Activated CD4-positive, CD25-positive, alpha-beta regulatory T cell treated with anti-CD3 and anti-CD28 coated beads, Interleukin-2, amount 50 U/mL, for 72 hours (primary cell): ENCODE measurements at regions not wholly inside any gene's neighbourhood (a gene's known extent, or its start where the extent isn't known, plus 50 kb on each side); places are given as distances from the start of the nearest gene placed in this dataset.
"Not testable (repeated sequence)": the region's sequence is repeated elsewhere in the genome, so short reads cannot be mapped to it uniquely, and the experiment has no call there.

ENCODE experiments used
- DNase-seq: peaks from one replicate; pipeline ENCODE4 v3.0.0; 2021

DNA sequence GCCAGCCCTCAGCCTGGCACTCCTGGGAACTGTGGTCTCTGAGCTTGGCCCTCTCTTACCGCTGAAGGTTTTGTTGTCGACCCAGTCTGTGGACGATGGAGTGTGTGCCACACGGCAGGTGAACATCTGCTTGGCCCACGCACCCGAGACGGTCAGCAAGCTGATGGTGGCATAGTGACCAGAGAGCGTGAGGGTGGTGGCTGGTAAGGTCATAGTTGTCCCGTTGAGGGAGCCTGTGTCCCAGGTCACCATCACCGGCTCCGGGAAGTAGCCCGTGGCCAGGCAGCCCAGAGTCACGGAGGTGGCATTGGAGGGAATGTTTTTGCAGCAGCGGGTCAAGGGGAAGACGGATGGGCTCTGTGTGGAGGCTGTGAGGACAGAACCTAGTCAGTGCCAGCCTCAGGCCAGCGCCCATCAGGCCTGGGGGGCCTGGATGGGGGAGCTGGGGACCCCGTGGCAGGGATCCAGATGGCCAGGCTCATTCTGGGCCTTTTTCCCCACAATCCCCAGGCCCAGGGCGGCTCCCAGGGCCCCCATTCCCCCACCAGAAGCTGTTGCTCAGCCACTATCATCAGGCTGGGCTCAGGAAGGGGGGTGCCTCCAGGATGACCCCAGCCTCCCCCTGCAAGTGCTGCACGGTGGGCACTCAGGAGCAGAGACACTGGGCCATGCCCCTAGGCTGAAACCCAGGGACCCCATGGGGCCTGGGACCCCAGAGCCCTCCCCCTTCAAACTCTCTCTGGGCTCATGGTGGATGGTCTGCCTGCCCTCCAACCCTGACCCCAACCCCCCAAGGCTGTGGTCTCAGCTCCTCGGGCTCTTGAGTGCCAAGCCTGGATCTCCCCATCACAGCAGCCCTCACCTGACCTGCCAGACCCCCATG is 75.2 kb downstream of the TMEM121 start:
- DNase-seq = no peak

DNA sequence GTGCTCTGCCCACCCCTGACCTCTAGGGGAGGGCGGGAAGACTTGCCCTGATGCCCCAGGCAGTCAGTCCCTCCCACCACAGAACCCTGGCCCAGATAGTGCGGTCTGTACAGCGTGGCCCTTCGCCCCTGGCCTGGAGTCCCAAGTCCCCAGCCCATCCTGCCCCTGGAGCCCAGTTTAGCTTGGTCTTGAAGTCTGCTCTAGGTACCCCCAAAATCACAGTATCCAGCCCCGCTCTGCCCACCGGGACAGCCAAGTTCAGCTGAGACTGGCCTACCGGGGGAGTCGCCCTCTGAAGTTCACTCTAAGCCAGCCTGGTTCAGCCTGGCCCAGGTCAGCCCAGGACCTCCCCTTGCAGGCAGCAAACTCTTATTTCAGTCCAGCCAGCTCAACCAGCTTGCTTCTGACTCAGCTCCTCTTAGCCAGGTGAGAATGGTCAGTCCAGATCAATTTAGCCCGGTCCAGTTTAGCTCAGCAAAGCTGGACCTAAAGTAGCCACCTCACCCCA is 75.9 kb downstream of the TMEM121 start:
- DNase-seq = no peak

- no peak for DNase-seq
Measured at GRCh38 chr14:105602799-105603793, 76.7 kb downstream of the TMEM121 start.

DNA sequence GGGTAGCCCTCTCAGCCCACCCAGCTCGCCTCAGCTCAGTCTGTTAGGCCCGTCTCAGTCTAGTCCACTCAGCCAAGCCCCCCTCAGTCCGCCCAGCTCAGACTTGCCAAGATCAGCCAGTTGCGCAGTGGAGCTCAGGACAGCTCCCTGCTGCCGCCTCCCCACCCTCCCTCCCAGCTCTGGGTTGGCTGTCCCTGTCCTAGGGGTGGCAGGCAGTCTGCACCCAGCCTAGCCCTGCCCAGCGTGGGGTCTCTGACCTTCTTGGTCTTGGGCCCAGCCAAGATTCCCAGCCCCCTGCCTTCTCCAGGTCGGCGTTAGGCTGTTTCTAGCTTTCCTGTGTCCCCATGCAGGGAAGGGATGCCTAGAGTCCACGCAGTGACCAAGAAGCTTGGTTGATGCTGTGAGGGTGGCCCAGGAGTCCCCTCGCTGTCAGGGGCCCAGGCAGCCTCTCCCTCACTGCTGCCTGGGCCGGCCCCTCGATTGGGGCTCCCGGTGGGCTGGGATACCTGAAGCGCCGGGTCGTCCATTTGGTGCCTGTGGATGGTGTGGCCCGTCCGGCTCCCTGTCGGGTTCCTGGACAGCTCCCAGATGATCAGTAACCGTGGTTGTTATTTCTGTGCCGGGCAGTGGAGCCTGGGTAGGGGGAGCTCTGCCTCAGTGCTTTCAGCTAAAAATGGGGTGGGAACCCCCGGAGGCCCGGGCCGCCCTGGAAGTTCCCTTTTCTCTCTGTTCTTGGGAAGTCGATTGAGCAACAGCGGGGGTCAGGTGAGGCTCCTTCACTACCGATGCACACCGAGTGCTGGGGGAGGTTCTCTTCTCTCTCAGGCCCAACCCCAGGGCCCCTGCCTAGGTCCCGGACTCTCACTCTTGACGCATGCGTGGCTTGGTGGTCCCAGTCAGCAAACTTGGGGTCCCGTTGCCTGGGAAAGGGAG is 78.4 kb downstream of the TMEM121 start:
- not testable (repeated sequence) for DNase-seq

- no peak for DNase-seq
Measured at GRCh38 chr14:105605464-105606304, 79.3 kb downstream of the TMEM121 start.

- not testable (repeated sequence) for DNase-seq
Measured at GRCh38 chr14:105606305-105606975, 80.1 kb downstream of the TMEM121 start.

GRCh38 chr14:105607025-105607424 is 80.6 kb downstream of the TMEM121 start:
- not testable (repeated sequence) for DNase-seq

DNA sequence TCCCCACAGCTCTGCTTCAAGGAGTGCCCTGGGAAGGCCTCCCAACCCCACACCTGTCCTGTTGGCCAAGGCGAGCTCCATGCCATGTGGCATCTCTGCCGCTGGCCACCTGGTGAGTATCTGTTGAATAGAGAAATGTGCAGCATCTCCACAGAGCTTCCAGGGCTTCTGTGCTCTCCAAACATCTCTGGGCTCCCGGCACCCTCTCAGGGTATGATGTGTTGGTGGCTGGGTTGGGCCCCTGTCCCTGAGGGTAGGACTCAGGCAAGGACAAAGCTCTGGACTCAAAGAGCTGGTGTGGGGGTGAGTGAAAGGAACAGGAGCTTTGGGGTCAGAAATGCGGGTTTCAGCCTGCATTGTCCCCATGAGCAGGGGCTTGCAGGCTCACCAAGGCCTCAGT is 88.6 kb downstream of the TMEM121 start:
- DNase-seq = not testable (repeated sequence)

GRCh38 chr14:105615986-105616801 is 89.8 kb downstream of the TMEM121 start:
- not testable (repeated sequence) for DNase-seq

- peak; percentile 25 for DNase-seq
Measured at GRCh38 chr14:105616802-105617192, 90.4 kb downstream of the TMEM121 start.

DNA sequence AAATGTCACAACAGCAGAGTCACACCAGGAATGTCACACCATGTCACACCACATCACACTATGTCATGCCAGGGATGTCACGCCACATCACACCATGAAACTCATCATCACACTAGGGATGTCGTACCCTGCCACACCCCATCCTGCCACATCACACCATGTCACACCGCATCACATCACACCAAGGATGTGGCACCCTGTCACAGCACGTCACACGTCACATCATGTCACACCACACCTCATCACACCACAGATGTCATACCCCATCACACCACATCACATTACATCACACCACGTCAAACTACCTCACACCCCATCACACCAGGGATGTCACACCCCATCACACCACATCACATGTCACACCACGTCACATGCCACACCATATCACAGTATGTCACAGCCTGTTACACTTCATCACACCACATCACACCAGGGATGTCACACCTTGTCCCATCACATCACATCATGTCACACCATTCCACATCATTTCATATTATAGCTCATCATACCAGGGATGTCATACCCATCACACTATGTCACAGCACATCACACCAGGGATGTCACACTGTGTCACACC is 90.9 kb downstream of the TMEM121 start:
- DNase-seq = no peak

GRCh38 chr14:105617805-105618204 is 91.4 kb downstream of the TMEM121 start:
- DNase-seq = not testable (repeated sequence)

GRCh38 chr14:105619324-105619723 is 92.9 kb downstream of the TMEM121 start:
- DNase-seq = not testable (repeated sequence)

DNA sequence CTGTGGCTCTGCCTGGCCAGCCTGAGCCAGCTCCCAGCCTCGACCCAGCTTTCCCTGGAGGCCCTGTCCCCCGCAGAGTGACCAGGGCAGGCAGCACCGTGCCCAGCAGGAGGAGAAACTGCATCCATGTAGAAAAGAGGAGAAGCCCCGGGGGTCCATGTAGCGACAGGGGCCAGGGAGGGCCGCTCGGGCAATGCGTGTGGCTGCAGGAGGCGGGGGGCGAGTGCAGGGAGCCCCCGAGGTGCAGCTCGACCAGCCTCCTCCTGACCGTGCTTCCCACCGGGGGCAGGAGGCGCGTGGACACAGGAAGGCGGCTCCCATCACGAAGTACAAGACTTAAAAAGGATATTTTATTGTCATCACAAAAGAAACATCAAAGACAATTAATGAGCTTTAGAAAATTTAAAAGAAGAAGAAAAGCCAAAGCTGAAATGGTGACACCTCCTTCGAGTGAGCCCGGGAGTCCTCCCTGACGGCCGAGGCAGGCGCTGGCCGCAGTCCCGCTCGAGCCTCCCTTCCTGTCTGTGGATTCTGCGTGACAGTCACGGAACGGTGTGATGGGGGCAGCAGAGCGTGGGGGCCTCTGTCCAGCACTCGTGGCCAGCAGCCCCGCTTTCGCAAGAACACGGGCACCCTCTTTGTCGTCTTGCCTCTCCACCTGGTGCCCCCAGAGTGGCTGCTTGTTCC is 93.9 kb downstream of the TMEM121 start:
- DNase-seq = not testable (repeated sequence)

DNA sequence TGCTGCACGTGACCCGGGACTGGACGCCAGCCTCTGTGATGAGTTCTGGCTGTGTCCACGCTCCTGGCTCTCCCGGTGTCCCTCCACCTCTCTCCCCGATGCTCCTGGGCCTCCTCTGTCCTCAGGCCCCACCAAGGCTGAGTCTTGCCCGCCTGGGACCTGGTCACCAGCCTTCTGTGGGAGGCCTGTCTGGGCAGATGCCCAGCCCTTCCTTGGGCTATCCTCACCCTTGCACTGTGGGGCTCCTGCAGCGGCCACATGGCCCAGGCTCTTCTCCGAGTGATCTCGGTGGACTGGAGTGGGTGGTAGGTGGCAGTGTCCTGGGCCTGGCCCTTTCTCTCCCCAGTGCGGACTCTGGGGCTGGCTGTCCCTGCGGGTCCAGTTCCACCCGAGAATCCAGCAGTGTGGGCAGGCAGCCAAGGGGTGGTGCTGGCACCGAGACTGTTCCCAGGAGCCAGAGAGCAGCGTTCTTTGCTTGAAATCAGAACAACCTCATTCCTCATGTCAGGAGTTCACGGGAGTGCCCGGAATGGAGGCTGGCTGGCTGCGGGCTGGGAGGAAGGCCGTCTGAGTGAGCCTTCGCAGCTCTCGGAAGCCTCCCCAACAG is 94.6 kb downstream of the TMEM121 start:
- DNase-seq = not testable (repeated sequence)

- not testable (repeated sequence) for DNase-seq
Measured at GRCh38 chr14:105621479-105622328, 95.3 kb downstream of the TMEM121 start.

GRCh38 chr14:105622329-105622955 is 96.1 kb downstream of the TMEM121 start:
- DNase-seq = peak; percentile 26
